Coronary artery (tissue), 2 donors: ENCODE measurements at regions not wholly inside any gene's neighbourhood (a gene's known extent, or its start where the extent isn't known, plus 50 kb on each side); places are given as distances from the start of the nearest gene placed in this dataset.

ENCODE experiments used
- DNase-seq: peaks from one replicate; pipeline ENCODE4 v3.0.0-alpha.2; 2017; ENCODE audit warnings: low spot score
- H3K27ac ChIP-seq, 2 donors: fragments of 200-600 bp; sonication (generic); one replicate each; pipeline ENCODE4 v1.5.1; 2016 to 2019
- H3K4me3 ChIP-seq: fragments of 200-600 bp; sonication (generic); 2 replicates; pipeline ENCODE4 v1.5.1; 2016; ENCODE audit warnings: mild to moderate bottlenecking, moderate library complexity
- TF ChIP-seq, protein P1 (sequence below): fragments of 200-600 bp; sonication (generic); IDR thresholded peaks from one replicate; pipeline ENCODE4 v1.5.1; 2019; ENCODE audit warnings: antibody characterized with exemption

DNA sequence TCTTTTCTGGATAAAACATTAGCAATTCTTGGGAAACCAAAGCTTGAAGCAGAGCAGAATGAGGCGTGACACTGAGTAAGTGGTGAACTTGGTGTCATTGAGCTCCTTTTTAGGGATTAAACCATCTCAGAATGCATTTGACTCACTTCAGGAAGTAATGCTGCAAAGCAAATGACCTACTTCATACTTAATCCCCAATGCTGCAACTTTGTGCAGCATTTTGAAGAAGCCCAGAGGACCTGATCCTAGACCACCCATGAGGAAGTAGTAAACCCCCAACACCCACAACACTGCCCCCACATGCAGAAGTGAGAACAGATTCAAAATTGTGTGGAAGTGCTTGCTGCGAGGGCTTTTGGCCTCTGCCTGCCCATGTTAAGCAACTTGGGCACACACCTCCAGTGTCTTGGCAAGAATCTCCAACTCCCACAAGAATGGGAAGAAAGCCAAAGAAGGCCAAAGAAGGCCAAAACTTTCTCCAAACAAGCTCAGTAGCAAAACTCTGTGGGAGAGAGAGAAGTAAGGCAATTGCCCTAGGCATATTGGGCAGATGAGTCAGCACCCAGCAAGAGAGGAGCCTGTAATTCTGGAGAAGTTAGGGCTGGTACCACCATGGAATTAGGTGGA lies 69.2 kb upstream of the ETV6 start:
- Histone ChIP-seq H3K4me3 (no peak overlapping the region), H3K27ac (peak overlapping the region in 1 of 2 donors; percentile 70)
- TF ChIP-seq, protein P1, sequence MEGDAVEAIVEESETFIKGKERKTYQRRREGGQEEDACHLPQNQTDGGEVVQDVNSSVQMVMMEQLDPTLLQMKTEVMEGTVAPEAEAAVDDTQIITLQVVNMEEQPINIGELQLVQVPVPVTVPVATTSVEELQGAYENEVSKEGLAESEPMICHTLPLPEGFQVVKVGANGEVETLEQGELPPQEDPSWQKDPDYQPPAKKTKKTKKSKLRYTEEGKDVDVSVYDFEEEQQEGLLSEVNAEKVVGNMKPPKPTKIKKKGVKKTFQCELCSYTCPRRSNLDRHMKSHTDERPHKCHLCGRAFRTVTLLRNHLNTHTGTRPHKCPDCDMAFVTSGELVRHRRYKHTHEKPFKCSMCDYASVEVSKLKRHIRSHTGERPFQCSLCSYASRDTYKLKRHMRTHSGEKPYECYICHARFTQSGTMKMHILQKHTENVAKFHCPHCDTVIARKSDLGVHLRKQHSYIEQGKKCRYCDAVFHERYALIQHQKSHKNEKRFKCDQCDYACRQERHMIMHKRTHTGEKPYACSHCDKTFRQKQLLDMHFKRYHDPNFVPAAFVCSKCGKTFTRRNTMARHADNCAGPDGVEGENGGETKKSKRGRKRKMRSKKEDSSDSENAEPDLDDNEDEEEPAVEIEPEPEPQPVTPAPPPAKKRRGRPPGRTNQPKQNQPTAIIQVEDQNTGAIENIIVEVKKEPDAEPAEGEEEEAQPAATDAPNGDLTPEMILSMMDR = no peak
- DNase-seq = no peak

DNA sequence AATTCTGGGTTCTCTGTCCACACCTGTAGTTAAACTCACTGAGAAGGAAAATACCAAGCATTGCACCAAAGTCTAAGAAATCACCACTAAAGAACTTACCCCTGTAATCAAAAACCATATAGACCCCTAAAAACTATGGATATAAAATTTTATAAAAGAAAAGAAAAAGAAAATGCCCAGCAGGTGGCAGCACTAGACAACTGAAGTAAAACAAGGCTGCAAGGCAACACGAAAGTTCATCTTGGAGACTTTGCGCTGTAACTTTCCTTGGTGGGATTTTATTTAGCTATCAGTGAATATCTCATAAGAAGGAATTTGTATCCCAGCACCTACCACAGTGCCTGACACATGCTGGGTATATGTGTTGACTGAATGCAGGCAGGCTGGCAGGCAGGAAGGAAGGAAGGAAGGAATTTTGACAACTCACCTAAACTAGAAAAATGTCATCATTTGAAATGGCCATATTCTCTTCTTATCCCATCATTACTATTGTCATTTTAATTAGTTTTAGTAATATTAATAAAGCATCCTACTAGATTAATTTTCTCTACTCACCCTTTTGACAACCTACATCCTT lies 68.2 kb upstream of the ETV6 start:
- no peak overlapping the region for H3K27ac ChIP-seq
- TF ChIP-seq, protein P1 = peak; percentile 58
- H3K4me3 ChIP-seq = no peak overlapping the region
- DNase-seq = no peak

DNA sequence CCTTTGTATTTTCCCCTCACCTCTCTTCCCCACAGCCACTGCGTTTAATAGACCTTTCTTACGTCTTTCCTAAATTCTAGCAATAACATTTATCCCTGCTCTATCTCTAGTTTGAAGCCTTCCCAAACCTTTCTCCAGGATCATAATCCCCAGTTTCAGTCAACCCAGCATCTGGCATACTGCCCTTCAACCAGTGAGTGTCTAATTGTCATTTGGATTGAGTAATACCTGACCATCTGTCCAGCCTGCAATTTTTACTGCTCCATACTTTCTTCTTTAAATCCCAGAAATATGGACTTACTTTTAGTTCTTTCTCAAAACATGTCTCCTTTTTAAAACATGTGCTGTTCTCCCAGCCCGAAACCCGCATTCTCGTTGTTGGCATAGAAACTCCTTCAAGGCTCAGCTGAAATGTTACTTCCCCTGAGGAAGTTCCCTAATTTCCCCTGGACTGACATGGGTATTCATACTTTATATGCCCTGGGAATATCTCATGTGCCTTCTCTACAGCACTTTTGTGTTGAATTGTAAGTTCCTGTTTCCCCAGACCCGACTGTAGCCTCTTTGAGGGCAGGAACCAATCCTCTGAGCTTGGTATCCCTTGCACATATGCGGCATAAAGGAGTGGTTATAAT lies 65.1 kb upstream of the ETV6 start:
- TF ChIP-seq, protein P1 = no peak
- H3K4me3 ChIP-seq = no peak overlapping the region
- no peak overlapping the region for H3K27ac ChIP-seq
- no peak for DNase-seq

DNA sequence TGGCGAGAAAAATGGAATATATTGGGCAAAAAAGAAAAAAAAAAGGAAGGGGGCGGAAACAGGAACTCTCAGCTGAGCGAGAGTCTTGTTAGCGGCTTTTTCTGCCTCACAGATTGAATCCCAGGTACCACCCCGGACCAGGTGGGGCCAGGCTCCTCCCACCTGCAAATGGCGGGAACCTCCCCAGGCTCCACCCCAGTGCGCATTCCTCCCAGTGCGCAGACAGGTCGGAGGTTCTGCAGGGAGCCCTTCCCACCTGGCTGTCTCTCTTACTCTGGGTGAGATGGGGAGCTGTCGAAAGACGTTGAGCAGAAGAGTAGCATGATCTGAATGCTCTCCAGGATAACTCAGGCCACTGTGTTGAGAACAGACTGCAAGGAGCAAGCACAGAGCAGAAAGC lies 57.0 kb upstream of the ETV6 start:
- TF ChIP-seq, protein P1 = no peak

DNA sequence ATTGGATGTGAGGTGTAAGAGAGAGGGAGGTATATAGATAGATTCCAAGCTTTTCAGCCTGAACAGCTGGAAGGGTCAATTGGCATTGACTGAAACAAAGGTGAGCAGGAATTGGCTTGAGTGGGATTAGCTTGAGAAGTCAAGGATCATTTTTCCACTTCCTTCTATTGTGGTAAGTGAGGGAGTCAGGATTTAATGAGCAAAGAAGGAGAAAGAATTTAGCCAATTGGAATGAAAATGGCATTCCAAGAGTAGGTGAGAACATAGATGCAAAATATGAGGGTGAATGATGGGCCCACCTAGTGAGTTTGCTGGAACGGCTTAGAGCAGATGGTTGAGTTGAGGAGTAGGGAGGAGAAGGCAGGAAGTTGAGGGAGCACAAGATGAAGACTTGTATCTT lies 56.5 kb upstream of the ETV6 start:
- no peak for DNase-seq
- Histone ChIP-seq H3K4me3 (no peak overlapping the region), H3K27ac (no peak overlapping the region)
- TF ChIP-seq, protein P1 = no peak

More for the DNA sequence above, 57.0 kb upstream of the ETV6 start:
- H3K27ac ChIP-seq = no peak overlapping the region
- no peak overlapping the region for H3K4me3 ChIP-seq
- no peak for DNase-seq

DNA sequence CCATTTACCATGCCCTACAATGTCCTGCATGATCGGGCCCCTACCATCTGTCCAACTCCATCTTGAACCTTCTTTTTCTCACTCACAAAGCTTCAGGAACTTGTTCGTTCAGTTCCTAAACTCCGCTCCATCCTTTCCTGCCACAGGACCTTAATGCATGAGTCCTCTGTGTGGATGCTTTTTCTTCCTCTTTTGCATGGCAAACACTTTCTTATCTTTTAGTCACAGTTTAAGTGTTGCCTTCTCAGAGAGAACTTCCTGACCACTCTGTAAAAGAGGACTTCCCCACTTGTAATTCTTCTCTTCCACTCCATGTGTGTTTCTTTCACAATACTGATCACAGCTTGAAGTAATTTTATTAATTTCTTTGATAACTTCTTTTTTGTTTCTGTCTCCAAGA lies 54.4 kb upstream of the ETV6 start:
- DNase-seq = no peak
- no peak overlapping the region for H3K27ac ChIP-seq
- no peak overlapping the region for H3K4me3 ChIP-seq
- TF ChIP-seq, protein P1 = no peak

DNA sequence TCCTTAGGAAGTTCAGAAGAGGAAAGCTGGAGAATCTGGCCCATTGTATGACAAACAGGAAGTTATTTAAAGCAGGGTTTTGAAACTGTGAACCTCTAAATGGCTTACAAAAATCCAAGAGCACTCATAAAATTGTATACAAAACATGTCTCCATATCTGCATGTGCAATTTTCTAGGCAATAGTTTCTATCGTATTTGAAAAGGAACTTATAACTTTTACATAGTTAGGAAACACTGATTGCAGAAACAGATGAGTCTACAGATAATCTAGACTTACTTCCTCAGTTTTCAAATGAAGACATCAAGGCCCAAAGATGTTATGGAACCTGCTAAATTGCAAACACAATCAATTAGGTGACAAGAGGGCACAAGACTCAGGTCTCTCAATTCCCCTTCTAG lies 53.3 kb upstream of the ETV6 start:
- Histone ChIP-seq H3K4me3 (no peak overlapping the region), H3K27ac (no peak overlapping the region)
- no peak for DNase-seq
- TF ChIP-seq, protein P1 = no peak
